ENCODE measurements at regions not wholly inside any gene's neighbourhood (a gene's known extent, or its start where the extent isn't known, plus 50 kb on each side); places are given as distances from the start of the nearest gene placed in this dataset.
"Not testable (repeated sequence)": the region's sequence is repeated elsewhere in the genome, so short reads cannot be mapped to it uniquely, and the experiment has no call there.

- Mint-ChIP-seq H3K27ac (no peak overlapping the region), H3K36me3 (ENCODE audit: low read depth) (no peaks in the 10 kb centered on the region), H3K4me3 (no peak overlapping the region), H3K4me1 (ENCODE audit: low read depth) (no peaks in the 10 kb centered on the region), H3K27me3 (ENCODE audit: low read depth) (no peaks in the 10 kb centered on the region), H3K9me3 (peaks cover 9% of the 10 kb centered on the region)
- CTCF ChIA-PET: no interaction called here
- no peak for DNase-seq
- intact Hi-C loops (cut with micrococcal nuclease): no loop called here
Measured at GRCh38 chr4:34271479-34272355, 1972.6 kb downstream of the ARAP2 start.

GRCh38 chr4:34279011-34279410 lies 1965.3 kb downstream of the ARAP2 start:
- DNase-seq: no peak
- Mint-ChIP-seq H3K36me3 (ENCODE audit: low read depth) (no peaks in the 10 kb centered on the region), H3K4me3 (no peak overlapping the region), H3K27me3 (ENCODE audit: low read depth) (no peaks in the 10 kb centered on the region), H3K9me3 (peaks cover 4% of the 10 kb centered on the region), H3K27ac (no peak overlapping the region), H3K4me1 (ENCODE audit: low read depth) (no peaks in the 10 kb centered on the region)
- CTCF ChIA-PET: no interaction called here
- intact Hi-C loops (cut with micrococcal nuclease): no loop called here

GRCh38 chr4:34280131-34280530 lies 1964.2 kb downstream of the ARAP2 start:
- Mint-ChIP-seq H3K4me1 (ENCODE audit: low read depth) (no peaks in the 10 kb centered on the region), H3K27ac (no peak overlapping the region), H3K9me3 (peaks cover 3% of the 10 kb centered on the region), H3K27me3 (ENCODE audit: low read depth) (no peaks in the 10 kb centered on the region), H3K36me3 (ENCODE audit: low read depth) (no peaks in the 10 kb centered on the region), H3K4me3 (no peak overlapping the region)
- CTCF ChIA-PET: no interaction called here
- DNase-seq: no peak
- intact Hi-C loops (cut with micrococcal nuclease): no loop called here

GRCh38 chr4:34281826-34282225 lies 1962.5 kb downstream of the ARAP2 start:
- Mint-ChIP-seq H3K4me3 (no peak overlapping the region), H3K36me3 (ENCODE audit: low read depth) (no peaks in the 10 kb centered on the region), H3K4me1 (ENCODE audit: low read depth) (no peaks in the 10 kb centered on the region), H3K9me3 (peaks cover 3% of the 10 kb centered on the region), H3K27ac (no peak overlapping the region), H3K27me3 (ENCODE audit: low read depth) (no peaks in the 10 kb centered on the region)
- intact Hi-C loops (cut with micrococcal nuclease): no loop called here
- no peak for DNase-seq
- CTCF ChIA-PET: no interaction called here

- Mint-ChIP-seq H3K4me1 (ENCODE audit: low read depth) (no peaks in the 10 kb centered on the region), H3K9me3 (no peaks in the 10 kb centered on the region), H3K27ac (no peak overlapping the region), H3K4me3 (no peak overlapping the region), H3K27me3 (ENCODE audit: low read depth) (no peaks in the 10 kb centered on the region), H3K36me3 (ENCODE audit: low read depth) (no peaks in the 10 kb centered on the region)
- intact Hi-C loops (cut with micrococcal nuclease): no loop called here
- CTCF ChIA-PET: no interaction called here
- DNase-seq: no peak
Measured at GRCh38 chr4:34289489-34289888, 1954.8 kb downstream of the ARAP2 start.

GRCh38 chr4:34289962-34290361 lies 1954.4 kb downstream of the ARAP2 start:
- Mint-ChIP-seq H3K36me3 (ENCODE audit: low read depth) (no peaks in the 10 kb centered on the region), H3K4me3 (no peak overlapping the region), H3K4me1 (ENCODE audit: low read depth) (no peaks in the 10 kb centered on the region), H3K27me3 (ENCODE audit: low read depth) (no peaks in the 10 kb centered on the region), H3K9me3 (no peaks in the 10 kb centered on the region), H3K27ac (no peak overlapping the region)
- intact Hi-C loops (cut with micrococcal nuclease): no loop called here
- CTCF ChIA-PET: no interaction called here
- no peak for DNase-seq

GRCh38 chr4:34293459-34293858 lies 1950.9 kb downstream of the ARAP2 start:
- Mint-ChIP-seq H3K36me3 (ENCODE audit: low read depth) (no peaks in the 10 kb centered on the region), H3K4me3 (no peak overlapping the region), H3K4me1 (ENCODE audit: low read depth) (no peaks in the 10 kb centered on the region), H3K27me3 (ENCODE audit: low read depth) (no peaks in the 10 kb centered on the region), H3K27ac (no peak overlapping the region), H3K9me3 (no peaks in the 10 kb centered on the region)
- CTCF ChIA-PET: no interaction called here
- no peak for DNase-seq
- intact Hi-C loops (cut with micrococcal nuclease): no loop called here

- no peak for DNase-seq
- H3K27me3 Mint-ChIP-seq (ENCODE audit: low read depth): no peaks in the 10 kb centered on the region
- CTCF ChIA-PET: no interaction called here
- no peak overlapping the region for H3K27ac Mint-ChIP-seq
- intact Hi-C loops (cut with micrococcal nuclease): no loop called here
- H3K36me3 Mint-ChIP-seq (ENCODE audit: low read depth): no peaks in the 10 kb centered on the region
- H3K4me3 Mint-ChIP-seq: no peak overlapping the region
- H3K4me1 Mint-ChIP-seq (ENCODE audit: low read depth): no peaks in the 10 kb centered on the region
- H3K9me3 Mint-ChIP-seq: peaks cover 6% of the 10 kb centered on the region
Measured at GRCh38 chr4:34309383-34309906, 1934.9 kb downstream of the ARAP2 start.

- no peak overlapping the region for H3K27ac Mint-ChIP-seq
- no peaks in the 10 kb centered on the region for H3K27me3 Mint-ChIP-seq (ENCODE audit: low read depth)
- H3K9me3 Mint-ChIP-seq: peaks cover 3% of the 10 kb centered on the region
- H3K4me1 Mint-ChIP-seq (ENCODE audit: low read depth): no peaks in the 10 kb centered on the region
- DNase-seq: no peak
- no peaks in the 10 kb centered on the region for H3K36me3 Mint-ChIP-seq (ENCODE audit: low read depth)
- intact Hi-C loops (cut with micrococcal nuclease): no loop called here
- CTCF ChIA-PET: no interaction called here
- no peak overlapping the region for H3K4me3 Mint-ChIP-seq
Measured at GRCh38 chr4:34318773-34319172, 1925.5 kb downstream of the ARAP2 start.

GRCh38 chr4:34323549-34324320 lies 1920.6 kb downstream of the ARAP2 start:
- intact Hi-C loops (cut with micrococcal nuclease): no loop called here
- no peak overlapping the region for H3K4me3 Mint-ChIP-seq
- no peak overlapping the region for H3K27ac Mint-ChIP-seq
- H3K27me3 Mint-ChIP-seq (ENCODE audit: low read depth): no peaks in the 10 kb centered on the region
- CTCF ChIA-PET: no interaction called here
- H3K36me3 Mint-ChIP-seq (ENCODE audit: low read depth): no peaks in the 10 kb centered on the region
- no peaks in the 10 kb centered on the region for H3K4me1 Mint-ChIP-seq (ENCODE audit: low read depth)
- no peak for DNase-seq
- peaks cover 6% of the 10 kb centered on the region for H3K9me3 Mint-ChIP-seq

GRCh38 chr4:34328939-34329338 lies 1915.4 kb downstream of the ARAP2 start:
- H3K9me3 Mint-ChIP-seq: peaks cover 6% of the 10 kb centered on the region
- DNase-seq: no peak

GRCh38 chr4:34335156-34335555 lies 1909.2 kb downstream of the ARAP2 start:
- not testable (repeated sequence) for H3K4me3 Mint-ChIP-seq, H3K9me3 Mint-ChIP-seq
- CTCF ChIA-PET: interaction anchor here (0.7 kb wide), 1 partner anchor 26 kb away, joined by 3 read pairs; no protein-coding TSS in a partner anchor

More at GRCh38 chr4:34328939-34329338, 1915.4 kb downstream of the ARAP2 start:
- Mint-ChIP-seq H3K27ac (no peak overlapping the region), H3K4me3 (no peak overlapping the region), H3K27me3 (ENCODE audit: low read depth) (no peaks in the 10 kb centered on the region), H3K4me1 (ENCODE audit: low read depth) (no peaks in the 10 kb centered on the region), H3K36me3 (ENCODE audit: low read depth) (no peaks in the 10 kb centered on the region)
- CTCF ChIA-PET: no interaction called here
- intact Hi-C loops (cut with micrococcal nuclease): no loop called here

GRCh38 chr4:34335556-34335955 lies 1908.8 kb downstream of the ARAP2 start:
- H3K36me3 Mint-ChIP-seq (ENCODE audit: low read depth); intact Hi-C loops (cut with micrococcal nuclease); H3K27ac Mint-ChIP-seq; DNase-seq; H3K27me3 Mint-ChIP-seq (ENCODE audit: low read depth); H3K9me3 Mint-ChIP-seq; CTCF ChIA-PET; H3K4me3 Mint-ChIP-seq; H3K4me1 Mint-ChIP-seq (ENCODE audit: low read depth): not testable (repeated sequence)

More at GRCh38 chr4:34335156-34335555, 1909.2 kb downstream of the ARAP2 start:
- DNase-seq; H3K27me3 Mint-ChIP-seq (ENCODE audit: low read depth); H3K4me1 Mint-ChIP-seq (ENCODE audit: low read depth); H3K36me3 Mint-ChIP-seq (ENCODE audit: low read depth); intact Hi-C loops (cut with micrococcal nuclease); H3K27ac Mint-ChIP-seq: not testable (repeated sequence)
